OCI-LY7 (cell line): ENCODE measurements at regions not wholly inside any gene's neighbourhood (a gene's known extent, or its start where the extent isn't known, plus 50 kb on each side); places are given as distances from the start of the nearest gene placed in this dataset.

Experiments used
- BruUV-seq: library from RNA; stranded (reverse); fragments of 400-500 nt; replicated peaks from 2 replicates; lab custom pipeline; 2021; lab: Mats Ljungman, UMichigan
- CTCF ChIA-PET: fragments of 300-600 bp; sonication (Branson Sonifier 250); formaldehyde crosslinking; loops from one replicate; lab custom pipeline; 2022; ENCODE audit warnings: antibody characterized with exemption; ENCODE audit not compliant: unreplicated experiment; lab: Charles Lee
- POLR2A ChIA-PET: fragments of 300-600 bp; sonication (Branson Sonifier 250); formaldehyde crosslinking; loops from one replicate; lab custom pipeline; 2022; ENCODE audit warnings: antibody characterized with exemption; lab: Charles Lee
- DNase-seq: peaks from one replicate; pipeline ENCODE4 v3.0.0-alpha.2; 2015; ENCODE audit warnings: low spot score
- H2AFZ ChIP-seq: fragments of 200-600 bp; sonication (generic), shearing (Covaris generic); 2 replicates; pipeline ENCODE4 v1.6.1; 2014; ENCODE audit warnings: mild to moderate bottlenecking, antibody characterized with exemption, low read length, moderate library complexity
- H3K27ac ChIP-seq: fragments of 200-600 bp; sonication (generic); 2 replicates; pipeline ENCODE4 v1.5.1; 2014; ENCODE audit warnings: mixed run types, low read depth, mild to moderate bottlenecking, moderate library complexity, low read length, inconsistent platforms; ENCODE audit not compliant: poor library complexity, severe bottlenecking
- H3K36me3 ChIP-seq: fragments of 200-600 bp; sonication (generic); 2 replicates; pipeline ENCODE4 v1.6.1; 2014; ENCODE audit warnings: mild to moderate bottlenecking, antibody characterized with exemption, low read length, moderate library complexity, mixed read lengths; ENCODE audit not compliant: insufficient read depth
- H3K4me1 ChIP-seq: fragments of 200-600 bp; sonication (generic); 2 replicates; pipeline ENCODE4 v1.5.1; 2014; ENCODE audit warnings: mild to moderate bottlenecking, low read length; ENCODE audit not compliant: insufficient read depth, poor library complexity, severe bottlenecking
- H3K4me2 ChIP-seq: fragments of 200-600 bp; sonication (generic); 2 replicates; pipeline ENCODE4 v1.6.1; 2014; ENCODE audit warnings: mild to moderate bottlenecking, low read length
- H3K4me3 ChIP-seq: fragments of 200-600 bp; sonication (generic); 2 replicates; pipeline ENCODE4 v1.5.1; 2014; ENCODE audit warnings: mild to moderate bottlenecking, low read depth, low read length; ENCODE audit not compliant: poor library complexity, severe bottlenecking
- H3K79me2 ChIP-seq: fragments of 200-600 bp; sonication (generic); 2 replicates; pipeline ENCODE4 v1.6.1; 2016; ENCODE audit warnings: low read depth, mild to moderate bottlenecking, low read length, moderate library complexity, mixed read lengths; ENCODE audit not compliant: insufficient read depth
- H3K9me2 ChIP-seq: fragments of 200-600 bp; sonication (generic); 2 replicates; pipeline ENCODE4 v1.6.1; 2016; ENCODE audit warnings: mild to moderate bottlenecking, low read length, mixed read lengths; ENCODE audit not compliant: insufficient read depth
- H3K9me3 ChIP-seq: fragments of 200-600 bp; sonication (generic); 2 replicates; pipeline ENCODE4 v1.6.1; 2014; ENCODE audit warnings: mild to moderate bottlenecking, mixed run types, low read length, mixed read lengths
- H4K20me1 ChIP-seq: fragments of 200-600 bp; sonication (generic); 2 replicates; pipeline ENCODE4 v1.6.1; 2014; ENCODE audit warnings: mild to moderate bottlenecking, antibody characterized with exemption, low read length, moderate library complexity, mixed read lengths; ENCODE audit not compliant: insufficient read depth
- CTCF ChIP-seq: fragments of 200-600 bp; sonication (generic); conservative IDR thresholded peaks from 2 replicates; pipeline ENCODE4 v1.5.1; 2014; ENCODE audit warnings: mild to moderate bottlenecking, antibody characterized with exemption, low read length, moderate library complexity, mixed read lengths
- EZH2phosphoT487 ChIP-seq: fragments of 200-600 bp; sonication (generic); IDR thresholded peaks from 2 replicates; pipeline ENCODE4 v1.6.1; 2018; ENCODE audit warnings: low read depth, borderline replicate concordance, mild to moderate bottlenecking, mixed run types, antibody characterized with exemption, low read length, moderate library complexity, mixed read lengths
- intact Hi-C: fragments of 100-400 bp; cut with micrococcal nuclease; formaldehyde crosslinking; loops from one replicate; pipeline ENCODE4 v1.10.0; 2022; ENCODE audit not compliant: unreplicated experiment

- no peak overlapping the region for H3K4me3 ChIP-seq
- H3K27ac ChIP-seq: no peak overlapping the region
- POLR2A ChIA-PET: no interaction called here
- no peaks in the 10 kb centered on the region for H3K4me1 ChIP-seq
- TF ChIP-seq CTCF: no peak
- no peak for TF ChIP-seq EZH2phosphoT487
- H3K79me2 ChIP-seq: no peaks in the 10 kb centered on the region
- no peak overlapping the region for H3K4me2 ChIP-seq
- intact Hi-C loops: no loop called here
- no peaks in the 10 kb centered on the region for H3K36me3 ChIP-seq
- no peaks in the 10 kb centered on the region for H3K9me3 ChIP-seq
- BruUV-seq: no TSS peak
- H2AFZ ChIP-seq: no peak overlapping the region
- CTCF ChIA-PET: interaction anchor here (0.7 kb wide), 1 partner anchor 423 kb away, joined by 9 read pairs; no protein-coding TSS in a partner anchor
- H4K20me1 ChIP-seq: no peaks in the 10 kb centered on the region
- DNase-seq: no peak
- no peaks in the 10 kb centered on the region for H3K9me2 ChIP-seq
Measured at GRCh38 chr4:188197566-188197965, 58.3 kb downstream of the TRIML1 start.

- intact Hi-C loops: no loop called here
- Histone ChIP-seq H3K4me1 (no peaks in the 10 kb centered on the region), H4K20me1 (no peaks in the 10 kb centered on the region), H3K9me2 (no peaks in the 10 kb centered on the region), H3K4me2 (no peak overlapping the region), H2AFZ (no peak overlapping the region), H3K4me3 (no peak overlapping the region), H3K9me3 (no peaks in the 10 kb centered on the region), H3K36me3 (no peaks in the 10 kb centered on the region), H3K79me2 (no peaks in the 10 kb centered on the region), H3K27ac (no peak overlapping the region)
- no TSS peak for BruUV-seq
- POLR2A ChIA-PET: no interaction called here
- no peak for DNase-seq
- CTCF ChIA-PET: no interaction called here
- TF ChIP-seq CTCF (no peak), EZH2phosphoT487 (no peak)
Measured at GRCh38 chr4:188198982-188199792, 59.9 kb downstream of the TRIML1 start.

GRCh38 chr4:188201851-188202250 is 62.6 kb downstream of the TRIML1 start:
- H3K79me2 ChIP-seq: no peaks in the 10 kb centered on the region
- ChIA-PET POLR2A (interaction anchor here (0.6 kb wide), 1 partner anchor 164 kb away, joined by 3 read pairs; no protein-coding TSS in a partner anchor), CTCF (no interaction called here)
- no peaks in the 10 kb centered on the region for H3K36me3 ChIP-seq
- no peaks in the 10 kb centered on the region for H4K20me1 ChIP-seq
- no peak for DNase-seq
- H3K27ac ChIP-seq: no peak overlapping the region
- no peaks in the 10 kb centered on the region for H3K4me1 ChIP-seq
- intact Hi-C loops: no loop called here
- no peak overlapping the region for H3K4me2 ChIP-seq
- no peak for TF ChIP-seq CTCF
- TF ChIP-seq EZH2phosphoT487: no peak
- no TSS peak for BruUV-seq
- no peak overlapping the region for H2AFZ ChIP-seq
- H3K9me3 ChIP-seq: no peaks in the 10 kb centered on the region
- H3K9me2 ChIP-seq: no peaks in the 10 kb centered on the region
- H3K4me3 ChIP-seq: no peak overlapping the region
